ENCODE measurements at regions not wholly inside any gene's neighbourhood (a gene's known extent, or its start where the extent isn't known, plus 50 kb on each side); places are given as distances from the start of the nearest gene placed in this dataset.

- TF ChIP-seq, protein P1, sequence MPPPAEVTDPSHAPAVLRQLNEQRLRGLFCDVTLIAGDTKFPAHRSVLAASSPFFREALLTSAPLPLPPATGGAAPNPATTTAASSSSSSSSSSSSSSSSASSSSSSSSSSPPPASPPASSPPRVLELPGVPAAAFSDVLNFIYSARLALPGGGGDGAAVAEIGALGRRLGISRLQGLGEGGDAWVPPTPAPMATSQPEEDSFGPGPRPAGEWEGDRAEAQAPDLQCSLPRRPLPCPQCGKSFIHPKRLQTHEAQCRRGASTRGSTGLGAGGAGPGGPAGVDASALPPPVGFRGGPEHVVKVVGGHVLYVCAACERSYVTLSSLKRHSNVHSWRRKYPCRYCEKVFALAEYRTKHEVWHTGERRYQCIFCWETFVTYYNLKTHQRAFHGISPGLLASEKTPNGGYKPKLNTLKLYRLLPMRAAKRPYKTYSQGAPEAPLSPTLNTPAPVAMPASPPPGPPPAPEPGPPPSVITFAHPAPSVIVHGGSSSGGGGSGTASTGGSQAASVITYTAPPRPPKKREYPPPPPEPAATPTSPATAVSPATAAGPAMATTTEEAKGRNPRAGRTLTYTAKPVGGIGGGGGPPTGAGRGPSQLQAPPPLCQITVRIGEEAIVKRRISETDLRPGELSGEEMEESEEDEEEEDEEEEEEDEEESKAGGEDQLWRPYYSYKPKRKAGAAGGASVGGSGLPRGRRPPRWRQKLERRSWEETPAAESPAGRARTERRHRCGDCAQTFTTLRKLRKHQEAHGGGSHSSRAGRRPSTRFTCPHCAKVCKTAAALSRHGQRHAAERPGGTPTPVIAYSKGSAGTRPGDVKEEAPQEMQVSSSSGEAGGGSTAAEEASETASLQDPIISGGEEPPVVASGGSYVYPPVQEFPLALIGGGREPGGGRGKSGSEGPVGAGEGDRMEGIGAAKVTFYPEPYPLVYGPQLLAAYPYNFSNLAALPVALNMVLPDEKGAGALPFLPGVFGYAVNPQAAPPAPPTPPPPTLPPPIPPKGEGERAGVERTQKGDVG (CRISPR knock-in tag; IDR thresholded peaks at IDR 0.05), result no peak
- TF ChIP-seq JUND (IDR thresholded peaks at IDR 0.05; ENCODE audit: low read depth, low read length) (no peak), EZH2 (IDR thresholded peaks at IDR 0.05; ENCODE audit: borderline replicate concordance, control insufficient read depth, low read depth, low read length) (no peak), CREB1 (IDR thresholded peaks at IDR 0.05; ENCODE audit: low read depth) (no peak), JUNB (IDR thresholded peaks at IDR 0.05) (no peak), KAT2A (conservative IDR thresholded peaks at IDR 0.05; ENCODE audit: control insufficient read depth, low read depth, low read length) (no peak), STAT1 (conservative IDR thresholded peaks at IDR 0.05) (no peak)
Observed at GRCh38 chr6:95169775-95170174, 407.6 kb upstream of the MANEA start (continued).

GRCh38 chr6:95175927-95176675 is 401.2 kb upstream of the MANEA start:
- Histone ChIP-seq H2AFZ (ENCODE audit: control insufficient read depth, low read depth, low read length) (no peak overlapping the region), H3K4me1 (ENCODE audit: control insufficient read depth, insufficient read depth, low read length) (no peaks in the 10 kb centered on the region), H3K9me3 (replicated peaks; ENCODE audit: control insufficient read depth, insufficient read depth, low read length) (no peaks in the 10 kb centered on the region), H3K9ac (ENCODE audit: control insufficient read depth, insufficient read depth, low read length) (no peak overlapping the region), H4K20me1 (ENCODE audit: control insufficient read depth, insufficient read depth) (no peaks in the 10 kb centered on the region), H3K4me3 (no peak overlapping the region), H3K36me3 (ENCODE audit: control insufficient read depth in 2 of 2, insufficient read depth in 2 of 2, low read length in 1 of 2) (no peaks in the 10 kb centered on the region), H3K27me3 (replicated peaks in 1 of 2; ENCODE audit: control insufficient read depth in 2 of 2, insufficient read depth in 2 of 2, low read length in 1 of 2) (no peaks in the 10 kb centered on the region), H3K4me2 (ENCODE audit: control insufficient read depth, insufficient read depth) (no peak overlapping the region), H3K27ac (ENCODE audit: control insufficient read depth, insufficient read depth) (no peak overlapping the region), H3K79me2 (ENCODE audit: control insufficient read depth, insufficient read depth, low read length) (no peaks in the 10 kb centered on the region)
- ChIA-PET CTCF (no interaction called here), SMC1A (ENCODE audit: uncharacterized antibody, unreplicated experiment) (no interaction called here), POLR2A (no interaction called here), RAD21 (ENCODE audit: unreplicated experiment) (no interaction called here)
- no peak for FAIRE-seq
- in situ Hi-C loops (cut with MboI), result no loop called here
- DNase-seq (ENCODE audit: low read depth, low spot score), result no peak
- no TSS peak for BruUV-seq (replicated peaks)
- WGBS (ENCODE audit: insufficient coverage, insufficient replicate concordance, low lambda C conversion rate, missing lambda C conversion rate), result 28% methylated on average over 4 of the region's 4 CpGs
- no peak for ATAC-seq
- intact Hi-C loops (cut with micrococcal nuclease; ENCODE audit: unreplicated experiment), result no loop called here
- TF ChIP-seq RB1 (IDR thresholded peaks at IDR 0.05; ENCODE audit: borderline replicate concordance) (no peak), POLR2AphosphoS2 (IDR thresholded peaks at IDR 0.05; ENCODE audit: low read depth, low read length) (no peak), EED (IDR thresholded peaks at IDR 0.05; ENCODE audit: low read depth) (no peak), RUNX3 (IDR thresholded peaks at IDR 0.05; ENCODE audit: low read length) (no peak), RCOR1 (conservative IDR thresholded peaks at IDR 0.05; ENCODE audit: low read depth, low read length) (no peak), STAT3 (IDR thresholded peaks at IDR 0.05; ENCODE audit: low read depth, low read length) (no peak), NFYB (IDR thresholded peaks at IDR 0.05; ENCODE audit: insufficient read depth, low read depth, low read length) (no peak), NFXL1 (IDR thresholded peaks at IDR 0.05; ENCODE audit: borderline replicate concordance) (no peak), LARP7 (IDR thresholded peaks at IDR 0.05) (no peak), PBX3 (IDR thresholded peaks at IDR 0.05; ENCODE audit: insufficient replicate concordance, low read depth, low read length) (no peak), MEF2B (IDR thresholded peaks at IDR 0.05; ENCODE audit: partially characterized antibody, poor library complexity, severe bottlenecking) (no peak)

Measured in GM12878 (cell line).